H9 (cell line): ENCODE measurements at regions not wholly inside any gene's neighbourhood (a gene's known extent, or its start where the extent isn't known, plus 50 kb on each side); places are given as distances from the start of the nearest gene placed in this dataset.

Experiments
- DNase-seq: peaks from one replicate; pipeline ENCODE4 v3.0.0-alpha.2; 2017
- H2AFZ ChIP-seq: one replicate; pipeline ENCODE4 v1.6.1; 2013; ENCODE audit warnings: mild to moderate bottlenecking, low read length, control low read depth, moderate library complexity
- H2AK5ac ChIP-seq: 2 replicates; pipeline ENCODE4 v1.6.1; 2013; ENCODE audit warnings: low read length, control low read depth, mixed read lengths; ENCODE audit not compliant: insufficient read length
- H2BK120ac ChIP-seq: one replicate; pipeline ENCODE4 v1.6.1; 2013; ENCODE audit warnings: low read depth, mild to moderate bottlenecking, low read length, control low read depth, inconsistent platforms; ENCODE audit not compliant: poor library complexity, severe bottlenecking
- H2BK12ac ChIP-seq: 2 replicates; pipeline ENCODE4 v1.6.1; 2013; ENCODE audit warnings: low read length, control low read depth, mixed read lengths, low read depth; ENCODE audit not compliant: insufficient read length
- H2BK15ac ChIP-seq: 2 replicates; pipeline ENCODE4 v1.6.1; 2013; ENCODE audit warnings: low read depth, low read length, control low read depth
- H2BK20ac ChIP-seq: one replicate; pipeline ENCODE4 v1.6.1; 2013; ENCODE audit warnings: low read depth, mild to moderate bottlenecking, low read length, control low read depth, inconsistent platforms; ENCODE audit not compliant: poor library complexity, severe bottlenecking
- H2BK5ac ChIP-seq: 2 replicates; pipeline ENCODE4 v1.6.1; 2013; ENCODE audit warnings: low read length, control low read depth, mixed read lengths; ENCODE audit not compliant: insufficient read length
- H3K14ac ChIP-seq: 2 replicates; pipeline ENCODE4 v1.6.1; 2013; ENCODE audit warnings: low read length, control low read depth; ENCODE audit not compliant: insufficient read depth
- H3K18ac ChIP-seq: 2 replicates; pipeline ENCODE4 v1.6.1; 2013; ENCODE audit warnings: low read depth, mild to moderate bottlenecking, mixed read lengths, low read length, control low read depth; ENCODE audit not compliant: insufficient read length
- H3K23ac ChIP-seq: 2 replicates; pipeline ENCODE4 v1.6.1; 2013; ENCODE audit warnings: low read length, control low read depth, mixed read lengths, low read depth; ENCODE audit not compliant: insufficient read length
- H3K23me2 ChIP-seq: 2 replicates; pipeline ENCODE4 v1.6.1; 2013; ENCODE audit warnings: low read depth, mild to moderate bottlenecking, mixed read lengths, low read length, control low read depth; ENCODE audit not compliant: insufficient read length, poor library complexity, severe bottlenecking
- H3K27ac ChIP-seq: 2 replicates; pipeline ENCODE4 v1.5.1; 2013; ENCODE audit warnings: low read length, control low read depth, mixed read lengths, low read depth; ENCODE audit not compliant: insufficient read length
- H3K27me3 ChIP-seq: 2 replicates; pipeline ENCODE4 v1.6.1; 2013; ENCODE audit warnings: low read length, control low read depth, inconsistent platforms; ENCODE audit not compliant: insufficient read depth
- H3K4ac ChIP-seq: 2 replicates; pipeline ENCODE4 v1.6.1; 2013; ENCODE audit warnings: low read depth, mild to moderate bottlenecking, control low read depth, inconsistent platforms, low read length, moderate library complexity
- H3K4me1 ChIP-seq: 2 replicates; pipeline ENCODE4 v1.6.1; 2013; ENCODE audit warnings: low read length, control low read depth, inconsistent platforms; ENCODE audit not compliant: insufficient read depth
- H3K4me2 ChIP-seq: 2 replicates; pipeline ENCODE4 v1.6.1; 2013; ENCODE audit warnings: low read length, control low read depth, mixed read lengths; ENCODE audit not compliant: insufficient read length, insufficient read depth
- H3K56ac ChIP-seq: 2 replicates; pipeline ENCODE4 v1.6.1; 2013; ENCODE audit warnings: low read depth, mild to moderate bottlenecking, mixed read lengths, low read length, control low read depth; ENCODE audit not compliant: insufficient read length
- H3K79me1 ChIP-seq: 2 replicates; pipeline ENCODE4 v1.6.1; 2013; ENCODE audit warnings: low read depth, mild to moderate bottlenecking, moderate library complexity, low read length, control low read depth, inconsistent platforms; ENCODE audit not compliant: insufficient read depth, poor library complexity, severe bottlenecking
- H3K79me2 ChIP-seq: 2 replicates; pipeline ENCODE4 v1.6.1; 2013; ENCODE audit warnings: low read length, control low read depth, inconsistent platforms; ENCODE audit not compliant: insufficient read depth
- H3K9ac ChIP-seq: 2 replicates; pipeline ENCODE4 v1.6.1; 2013; ENCODE audit warnings: low read length, control low read depth, mixed read lengths; ENCODE audit not compliant: insufficient read length; ENCODE audit errors: extremely low read depth
- H3K9me3 ChIP-seq: one replicate; pipeline ENCODE4 v1.6.1; 2013; ENCODE audit warnings: low read depth, low read length, inconsistent platforms; ENCODE audit not compliant: control insufficient read depth
- H3T11ph ChIP-seq: one replicate; pipeline ENCODE4 v1.6.1; 2013; ENCODE audit warnings: mild to moderate bottlenecking, low read length, control low read depth, inconsistent platforms
- H4K20me1 ChIP-seq: one replicate; pipeline ENCODE4 v1.6.1; 2013; ENCODE audit not compliant: control insufficient read depth, insufficient read length, insufficient read depth
- H4K5ac ChIP-seq: 2 replicates; pipeline ENCODE4 v1.6.1; 2013; ENCODE audit warnings: low read depth, mild to moderate bottlenecking, mixed read lengths, low read length, control low read depth; ENCODE audit not compliant: insufficient read length
- H4K8ac ChIP-seq: replicated peaks from 2 replicates; pipeline ENCODE4 v1.6.1; 2013; ENCODE audit warnings: low read length, control low read depth, mixed read lengths, low read depth; ENCODE audit not compliant: insufficient read length
- H4K91ac ChIP-seq: 2 replicates; pipeline ENCODE4 v1.6.1; 2013; ENCODE audit warnings: low read depth, mild to moderate bottlenecking, moderate library complexity, mixed read lengths, low read length, control low read depth; ENCODE audit not compliant: insufficient read length
- H3K27ac Mint-ChIP-seq, 3 experiments: 2 replicates in 2 of 3; 3 replicates in 1 of 3; pipeline ENCODE4 v1.8.0; 2020 to 2021; ENCODE audit warnings: mixed read lengths in 3 of 3, mild to moderate bottlenecking in 1 of 3, moderate library complexity in 1 of 3
- H3K27me3 Mint-ChIP-seq: 2 replicates; pipeline ENCODE4 v1.8.0; 2021; ENCODE audit warnings: low read depth, mild to moderate bottlenecking, moderate library complexity, mixed read lengths
- H3K36me3 Mint-ChIP-seq, 3 experiments: 2 replicates in 2 of 3; 3 replicates in 1 of 3; pipeline ENCODE4 v1.8.0; 2020 to 2021; ENCODE audit warnings: low read depth in 3 of 3, mixed read lengths in 3 of 3; ENCODE audit not compliant: insufficient read depth in 1 of 3
- H3K4me1 Mint-ChIP-seq, 2 experiments: 2 replicates each; pipeline ENCODE4 v1.8.0; 2020; ENCODE audit warnings: mixed read lengths in 2 of 2
- H3K4me3 Mint-ChIP-seq, 2 experiments: 2 replicates in 1 of 2; 3 replicates in 1 of 2; pipeline ENCODE4 v1.8.0; 2020 to 2021; ENCODE audit warnings: mild to moderate bottlenecking in 2 of 2, mixed read lengths in 2 of 2, moderate library complexity in 1 of 2
- H3K9me3 Mint-ChIP-seq, 2 experiments: 2 replicates in 1 of 2; 3 replicates in 1 of 2; pipeline ENCODE4 v1.8.0; 2020; ENCODE audit warnings: mild to moderate bottlenecking in 2 of 2, mixed read lengths in 2 of 2, moderate library complexity in 1 of 2
- CTCF ChIP-seq: fragments of 200-600 bp; sonication (generic); conservative IDR thresholded peaks from 3 replicates; pipeline ENCODE4 v1.8.0; 2021; ENCODE audit warnings: antibody characterized with exemption, mild to moderate bottlenecking
- WGBS: extraction: QIAGEN DNeasy Blood & Tissue Kit; methylation state at CpG from one replicate; pipeline ENCODE4 v1.1.7; 2013; ENCODE audit warnings: missing lambda C conversion rate, low lambda C conversion rate, mixed read lengths; ENCODE audit not compliant: insufficient read length; ENCODE audit errors: extremely low coverage; 5-methylcytosine and 5-hydroxymethylcytosine counted together

- Histone ChIP-seq H3K23ac (no peak overlapping the region), H2BK20ac (no peak overlapping the region), H3T11ph (no peak overlapping the region), H4K5ac (no peak overlapping the region), H3K79me2 (no peaks in the 10 kb centered on the region), H3K4ac (no peak overlapping the region), H3K27me3 (no peaks in the 10 kb centered on the region), H3K18ac (no peak overlapping the region), H3K27ac (no peak overlapping the region), H2AFZ (no peak overlapping the region), H2AK5ac (no peak overlapping the region), H2BK5ac (no peak overlapping the region), H4K8ac (no peak overlapping the region), H2BK15ac (no peak overlapping the region), H3K4me1 (no peaks in the 10 kb centered on the region), H3K4me2 (no peak overlapping the region), H2BK120ac (no peak overlapping the region), H3K79me1 (no peaks in the 10 kb centered on the region), H4K91ac (no peak overlapping the region), H4K20me1 (no peaks in the 10 kb centered on the region), H3K14ac (no peak overlapping the region), H3K9ac (no peak overlapping the region), H3K56ac (no peak overlapping the region), H2BK12ac (no peak overlapping the region), H3K9me3 (no peaks in the 10 kb centered on the region), H3K23me2 (no peaks in the 10 kb centered on the region)
- Mint-ChIP-seq H3K9me3 (no peaks in the 10 kb centered on the region), H3K36me3 (no peaks in the 10 kb centered on the region), H3K4me3 (no peak overlapping the region), H3K27ac (no peak overlapping the region), H3K4me1 (peaks cover 0 to 3% of the 10 kb centered on the region in 2 experiments; a peak in 1 of 4 replicates), H3K27me3 (no peaks in the 10 kb centered on the region)
- no CpG with 5 or more reads among the region's 2 CpGs for WGBS
- no peak for DNase-seq
- TF ChIP-seq CTCF = no peak
These were observed 248.7 kb upstream of the CXADR start for GRCh38 chr21:17264182-17264581.
